Activated naive CD8-positive, alpha-beta T cell treated with anti-CD3 and anti-CD28 coated beads, Interleukin-2, amount 10 ng/mL, durations not matched to agents 7 days and 5 days (primary cell): ENCODE measurements at regions not wholly inside any gene's neighbourhood (a gene's known extent, or its start where the extent isn't known, plus 50 kb on each side); places are given as distances from the start of the nearest gene placed in this dataset.

Experiments used
- ATAC-seq: fragments of 150-1000 bp; cut with Tn5 transposase; one replicate; pipeline ENCODE4 v1.10.0; 2021; ENCODE audit warnings: low read depth, moderate library complexity
- POLR2A ChIA-PET: fragments of 350-600 bp; sonication (Branson Sonifier 250); formaldehyde crosslinking; loops from one replicate; lab custom pipeline; 2021; ENCODE audit warnings: antibody characterized with exemption; lab: Charles Lee
- DNase-seq: peaks from one replicate; pipeline ENCODE4 v3.0.0; 2021
- H3K27ac Mint-ChIP-seq: one replicate; pipeline ENCODE4 v1.8.0; 2022; ENCODE audit warnings: mild to moderate bottlenecking, mixed read lengths
- H3K27me3 Mint-ChIP-seq: one replicate; pipeline ENCODE4 v1.8.0; 2022; ENCODE audit warnings: mild to moderate bottlenecking, moderate library complexity, mixed read lengths
- H3K36me3 Mint-ChIP-seq: one replicate; pipeline ENCODE4 v1.8.0; 2021; ENCODE audit warnings: mild to moderate bottlenecking, mixed read lengths
- H3K4me1 Mint-ChIP-seq: one replicate; pipeline ENCODE4 v1.8.0; 2021; ENCODE audit warnings: mixed read lengths
- H3K4me3 Mint-ChIP-seq: one replicate; pipeline ENCODE4 v1.8.0; 2022; ENCODE audit warnings: mild to moderate bottlenecking, moderate library complexity, mixed read lengths
- H3K9me3 Mint-ChIP-seq: one replicate; pipeline ENCODE4 v1.8.0; 2021; ENCODE audit warnings: mixed read lengths

- no peak overlapping the region for H3K27ac Mint-ChIP-seq
- ATAC-seq, result no peak
- no peak overlapping the region for H3K4me3 Mint-ChIP-seq
- no peak for DNase-seq
- no peaks in the 10 kb centered on the region for H3K9me3 Mint-ChIP-seq
- peaks cover 6% of the 10 kb centered on the region for H3K27me3 Mint-ChIP-seq
- POLR2A ChIA-PET, result no interaction called here
- no peaks in the 10 kb centered on the region for H3K36me3 Mint-ChIP-seq
- peaks cover 2% of the 10 kb centered on the region for H3K4me1 Mint-ChIP-seq
These were observed 91.0 kb upstream of the ANKH start for GRCh38 chr5:14962604-14963003.

- Mint-ChIP-seq H3K4me1 (peaks cover 3% of the 10 kb centered on the region), H3K9me3 (no peaks in the 10 kb centered on the region), H3K36me3 (no peaks in the 10 kb centered on the region), H3K27ac (no peak overlapping the region), H3K4me3 (no peak overlapping the region), H3K27me3 (peaks cover 4% of the 10 kb centered on the region)
- POLR2A ChIA-PET, result no interaction called here
- no peak for ATAC-seq
- no peak for DNase-seq
These were observed 88.5 kb upstream of the ANKH start for GRCh38 chr5:14960120-14960462.

- H3K27me3 Mint-ChIP-seq, result peaks cover 4% of the 10 kb centered on the region
- no peak overlapping the region for H3K27ac Mint-ChIP-seq
- H3K4me3 Mint-ChIP-seq, result no peak overlapping the region
- H3K9me3 Mint-ChIP-seq, result no peaks in the 10 kb centered on the region
- ATAC-seq, result no peak
- POLR2A ChIA-PET, result no interaction called here
- no peaks in the 10 kb centered on the region for H3K36me3 Mint-ChIP-seq
- peaks cover 3% of the 10 kb centered on the region for H3K4me1 Mint-ChIP-seq
- DNase-seq, result no peak
These were observed 88.0 kb upstream of the ANKH start for GRCh38 chr5:14959399-14960119.

GRCh38 chr5:14958188-14958587 is 86.6 kb upstream of the ANKH start:
- H3K27ac Mint-ChIP-seq, result no peak overlapping the region

GRCh38 chr5:14956423-14957046 is 85.0 kb upstream of the ANKH start:
- H3K27ac Mint-ChIP-seq, result no peak overlapping the region
- peaks cover 7% of the 10 kb centered on the region for H3K27me3 Mint-ChIP-seq
- ATAC-seq, result no peak
- POLR2A ChIA-PET, result no interaction called here
- H3K9me3 Mint-ChIP-seq, result no peaks in the 10 kb centered on the region
- peaks cover 1% of the 10 kb centered on the region for H3K4me1 Mint-ChIP-seq
- no peaks in the 10 kb centered on the region for H3K36me3 Mint-ChIP-seq
- no peak for DNase-seq
- H3K4me3 Mint-ChIP-seq, result no peak overlapping the region

More at GRCh38 chr5:14958188-14958587, 86.6 kb upstream of the ANKH start:
- DNase-seq (no peak), ATAC-seq (no peak)
- Mint-ChIP-seq H3K4me3 (no peak overlapping the region), H3K9me3 (no peaks in the 10 kb centered on the region), H3K27me3 (peaks cover 7% of the 10 kb centered on the region), H3K4me1 (peaks cover 3% of the 10 kb centered on the region), H3K36me3 (no peaks in the 10 kb centered on the region)
- POLR2A ChIA-PET, result no interaction called here

- DNase-seq, result no peak
- Mint-ChIP-seq H3K27me3 (peaks cover 7% of the 10 kb centered on the region), H3K36me3 (no peaks in the 10 kb centered on the region), H3K4me3 (no peak overlapping the region), H3K9me3 (no peaks in the 10 kb centered on the region), H3K27ac (no peak overlapping the region), H3K4me1 (peaks cover 1% of the 10 kb centered on the region)
- no peak for ATAC-seq
- POLR2A ChIA-PET, result no interaction called here
These were observed 83.2 kb upstream of the ANKH start for GRCh38 chr5:14954616-14955343.

- H3K27me3 Mint-ChIP-seq, result peaks cover 7% of the 10 kb centered on the region
- DNase-seq, result no peak
- H3K4me3 Mint-ChIP-seq, result no peak overlapping the region
- no peak overlapping the region for H3K27ac Mint-ChIP-seq
- no peak for ATAC-seq
- peaks cover 1% of the 10 kb centered on the region for H3K4me1 Mint-ChIP-seq
- POLR2A ChIA-PET, result no interaction called here
- no peaks in the 10 kb centered on the region for H3K9me3 Mint-ChIP-seq
- H3K36me3 Mint-ChIP-seq, result no peaks in the 10 kb centered on the region
These were observed 82.6 kb upstream of the ANKH start for GRCh38 chr5:14954216-14954615.

GRCh38 chr5:14953075-14953607 is 81.6 kb upstream of the ANKH start:
- DNase-seq (no peak), ATAC-seq (no peak)
- Mint-ChIP-seq H3K36me3 (no peaks in the 10 kb centered on the region), H3K4me3 (no peak overlapping the region), H3K9me3 (no peaks in the 10 kb centered on the region), H3K4me1 (peaks cover 1% of the 10 kb centered on the region), H3K27me3 (peaks cover 9% of the 10 kb centered on the region), H3K27ac (no peak overlapping the region)
- POLR2A ChIA-PET, result interaction anchor here (0.6 kb wide), 1 partner anchor 146 kb away, joined by 4 read pairs; no protein-coding TSS in a partner anchor

- H3K9me3 Mint-ChIP-seq, result no peaks in the 10 kb centered on the region
- H3K4me1 Mint-ChIP-seq, result peaks cover 8% of the 10 kb centered on the region
- H3K27me3 Mint-ChIP-seq, result peaks cover 8% of the 10 kb centered on the region
- no peak for DNase-seq
- no peaks in the 10 kb centered on the region for H3K36me3 Mint-ChIP-seq
- POLR2A ChIA-PET, result no interaction called here
- ATAC-seq, result no peak
- H3K4me3 Mint-ChIP-seq, result no peak overlapping the region
- H3K27ac Mint-ChIP-seq, result no peak overlapping the region
These were observed 76.8 kb upstream of the ANKH start for GRCh38 chr5:14948383-14948782.

- peaks cover 10% of the 10 kb centered on the region for H3K27me3 Mint-ChIP-seq
- peaks cover 2% of the 10 kb centered on the region for H3K9me3 Mint-ChIP-seq
- peaks cover 8% of the 10 kb centered on the region for H3K4me1 Mint-ChIP-seq
- DNase-seq (no peak), ATAC-seq (peak; percentile 79)
- no peak overlapping the region for H3K4me3 Mint-ChIP-seq
- POLR2A ChIA-PET, result no interaction called here
- H3K36me3 Mint-ChIP-seq, result peaks cover 1% of the 10 kb centered on the region
- no peak overlapping the region for H3K27ac Mint-ChIP-seq
These were observed 75.4 kb upstream of the ANKH start for GRCh38 chr5:14946815-14947620.

GRCh38 chr5:14945450-14945849 is 73.9 kb upstream of the ANKH start:
- Mint-ChIP-seq H3K27ac (no peak overlapping the region), H3K4me3 (no peak overlapping the region)
- POLR2A ChIA-PET, result no interaction called here

GRCh38 chr5:14944996-14945395 is 73.4 kb upstream of the ANKH start:
- no peak for DNase-seq
- POLR2A ChIA-PET, result no interaction called here
- no peak for ATAC-seq

More at GRCh38 chr5:14945450-14945849, 73.9 kb upstream of the ANKH start:
- ATAC-seq, result no peak
- H3K4me1 Mint-ChIP-seq, result peaks cover 8% of the 10 kb centered on the region
- DNase-seq, result no peak
- H3K27me3 Mint-ChIP-seq, result peaks cover 10% of the 10 kb centered on the region
- H3K36me3 Mint-ChIP-seq, result peaks cover 1% of the 10 kb centered on the region
- peaks cover 2% of the 10 kb centered on the region for H3K9me3 Mint-ChIP-seq

GRCh38 chr5:14944350-14944739 is 72.8 kb upstream of the ANKH start:
- H3K27me3 Mint-ChIP-seq, result peaks cover 12% of the 10 kb centered on the region
- H3K4me1 Mint-ChIP-seq, result peaks cover 8% of the 10 kb centered on the region
- H3K27ac Mint-ChIP-seq, result no peak overlapping the region
- ATAC-seq (no peak), DNase-seq (no peak)
- POLR2A ChIA-PET, result no interaction called here
- peaks cover 1% of the 10 kb centered on the region for H3K36me3 Mint-ChIP-seq
- peaks cover 2% of the 10 kb centered on the region for H3K9me3 Mint-ChIP-seq
- no peak overlapping the region for H3K4me3 Mint-ChIP-seq

More at GRCh38 chr5:14944996-14945395, 73.4 kb upstream of the ANKH start:
- Mint-ChIP-seq H3K27me3 (peaks cover 10% of the 10 kb centered on the region), H3K27ac (no peak overlapping the region), H3K9me3 (peaks cover 2% of the 10 kb centered on the region), H3K4me3 (no peak overlapping the region), H3K36me3 (peaks cover 1% of the 10 kb centered on the region), H3K4me1 (peaks cover 8% of the 10 kb centered on the region)
